Stimulated activated naive CD8-positive, alpha-beta T cell treated with anti-CD3 and anti-CD28 coated beads, Interleukin-15, Interleukin-2, amounts not matched to agents 100 U/mL and 50 U/mL, for 24 hours (primary cell): ENCODE measurements at regions not wholly inside any gene's neighbourhood (a gene's known extent, or its start where the extent isn't known, plus 50 kb on each side); places are given as distances from the start of the nearest gene placed in this dataset.
A peak's percentile ranks its signal among the peaks of the same experiment; 100 is the strongest.

Experiments used
- ATAC-seq: fragments of 150-1000 bp; cut with Tn5 transposase; one replicate; pipeline ENCODE4 v1.10.0; 2021
- DNase-seq: peaks from one replicate; pipeline ENCODE4 v3.0.0; 2021

DNA sequence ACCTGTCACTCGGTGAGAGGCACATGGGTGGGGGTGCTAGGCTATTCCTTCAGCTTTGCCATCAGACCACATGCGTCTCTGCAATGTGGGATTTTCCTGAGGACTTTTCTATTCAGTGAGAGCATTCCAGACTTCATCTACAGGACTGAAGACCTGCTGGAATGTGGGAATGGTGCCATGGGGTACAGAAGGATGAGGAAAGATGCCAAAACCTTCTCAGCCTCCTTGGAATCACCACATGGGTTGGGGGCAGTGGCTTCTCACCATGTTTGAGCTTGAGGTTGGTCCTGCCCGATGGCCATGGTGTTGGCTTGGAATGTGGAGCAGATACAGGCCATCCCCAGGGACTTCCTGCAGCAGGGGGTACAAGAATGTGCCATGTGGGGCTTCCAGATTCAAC, 80.9 kb upstream of the KLF13 start:
- no peak for DNase-seq
- ATAC-seq, result no peak

DNA sequence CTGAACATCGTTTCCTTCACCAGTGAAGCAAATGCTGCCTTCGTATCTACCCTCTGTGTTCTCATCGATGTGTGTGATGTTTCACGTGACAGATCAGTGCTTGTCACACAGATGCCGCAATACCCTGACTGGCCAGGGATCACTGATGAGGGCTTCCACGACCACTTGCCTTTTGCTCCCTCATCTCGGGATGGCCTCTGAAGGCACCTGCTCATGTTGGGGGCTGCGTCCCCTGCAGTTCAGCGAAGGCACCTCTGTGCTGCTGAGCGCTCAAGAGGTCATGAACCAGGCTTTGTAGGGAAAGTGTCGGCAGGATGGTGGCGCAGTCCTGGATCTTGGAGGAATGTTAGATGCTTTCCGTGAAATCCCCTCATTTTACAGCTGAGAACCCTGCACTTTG, 79.2 kb upstream of the KLF13 start:
- ATAC-seq (no peak), DNase-seq (no peak)

GRCh38 chr15:31248263-31248662, 78.4 kb upstream of the KLF13 start:
- DNase-seq, result no peak
- no peak for ATAC-seq

DNA sequence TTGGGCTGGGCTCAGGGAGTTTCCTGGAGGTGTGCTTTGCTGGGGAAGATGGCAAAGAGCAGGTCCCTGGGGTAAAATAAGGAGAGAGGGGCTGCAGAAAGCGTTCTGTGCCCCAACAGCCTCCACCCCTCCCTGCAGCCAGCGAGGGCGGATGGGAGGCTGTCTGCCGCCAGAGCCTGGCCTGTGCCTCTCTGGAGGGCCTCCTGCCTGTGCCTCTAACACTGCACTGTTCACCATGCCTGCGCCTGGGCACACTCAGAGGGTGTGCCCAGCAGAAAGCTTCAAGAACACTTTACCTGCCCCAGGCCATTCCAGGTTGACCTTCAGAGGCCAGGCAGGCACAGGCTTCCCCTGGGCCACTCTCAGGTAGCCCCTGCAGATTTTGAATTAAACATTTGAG, 77.7 kb upstream of the KLF13 start:
- ATAC-seq (peak; percentile 19), DNase-seq (no peak)

- ATAC-seq (no peak), DNase-seq (no peak)
Measured at GRCh38 chr15:31250033-31250432, 76.6 kb upstream of the KLF13 start.

- no peak for ATAC-seq
- DNase-seq, result no peak
Measured at GRCh38 chr15:31251165-31251564, 75.5 kb upstream of the KLF13 start.

GRCh38 chr15:31252171-31252785, 74.4 kb upstream of the KLF13 start:
- ATAC-seq (no peak), DNase-seq (no peak)

DNA sequence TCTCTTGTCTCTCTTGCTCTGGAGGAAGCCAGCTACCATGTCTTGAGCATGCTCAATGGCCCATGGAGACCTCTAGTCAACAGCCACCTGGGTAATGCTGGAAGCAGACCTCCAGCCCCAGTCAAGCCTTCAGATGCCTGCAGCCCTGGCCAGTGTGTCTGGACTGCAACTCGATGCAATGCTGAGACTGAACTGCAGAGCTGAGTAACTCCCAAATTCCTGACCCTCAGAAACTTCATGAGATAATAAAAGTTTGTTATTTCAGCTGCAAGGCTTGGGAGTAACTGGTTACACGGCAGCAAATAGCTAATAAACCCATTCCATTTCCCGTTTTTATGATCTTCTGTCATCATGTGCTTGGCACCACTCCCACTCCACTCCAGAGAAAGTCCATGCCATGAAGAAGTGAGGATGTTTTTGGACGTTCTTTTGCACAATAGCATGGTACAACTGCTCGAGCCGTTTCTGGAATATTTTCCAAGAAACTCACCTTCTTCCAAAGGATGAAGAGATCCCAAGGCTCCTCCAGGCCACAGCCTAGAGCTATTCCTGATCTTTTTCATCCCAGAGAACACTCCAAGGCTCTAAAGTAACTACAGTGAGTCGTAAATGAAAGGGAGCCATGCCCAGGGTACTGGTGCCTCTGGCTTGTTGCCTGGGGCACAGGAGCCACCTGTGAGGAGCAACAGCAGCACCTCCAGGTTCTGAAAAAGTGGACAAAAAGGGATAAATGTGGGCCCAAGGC, 72.0 kb upstream of the KLF13 start:
- ATAC-seq, result no peak

GRCh38 chr15:31255176-31255510, 71.5 kb upstream of the KLF13 start:
- DNase-seq (no peak), ATAC-seq (no peak)

More for the DNA sequence above, 72.0 kb upstream of the KLF13 start:
- DNase-seq, result no peak

GRCh38 chr15:31255732-31256377, 70.8 kb upstream of the KLF13 start:
- ATAC-seq (no peak), DNase-seq (no peak)

DNA sequence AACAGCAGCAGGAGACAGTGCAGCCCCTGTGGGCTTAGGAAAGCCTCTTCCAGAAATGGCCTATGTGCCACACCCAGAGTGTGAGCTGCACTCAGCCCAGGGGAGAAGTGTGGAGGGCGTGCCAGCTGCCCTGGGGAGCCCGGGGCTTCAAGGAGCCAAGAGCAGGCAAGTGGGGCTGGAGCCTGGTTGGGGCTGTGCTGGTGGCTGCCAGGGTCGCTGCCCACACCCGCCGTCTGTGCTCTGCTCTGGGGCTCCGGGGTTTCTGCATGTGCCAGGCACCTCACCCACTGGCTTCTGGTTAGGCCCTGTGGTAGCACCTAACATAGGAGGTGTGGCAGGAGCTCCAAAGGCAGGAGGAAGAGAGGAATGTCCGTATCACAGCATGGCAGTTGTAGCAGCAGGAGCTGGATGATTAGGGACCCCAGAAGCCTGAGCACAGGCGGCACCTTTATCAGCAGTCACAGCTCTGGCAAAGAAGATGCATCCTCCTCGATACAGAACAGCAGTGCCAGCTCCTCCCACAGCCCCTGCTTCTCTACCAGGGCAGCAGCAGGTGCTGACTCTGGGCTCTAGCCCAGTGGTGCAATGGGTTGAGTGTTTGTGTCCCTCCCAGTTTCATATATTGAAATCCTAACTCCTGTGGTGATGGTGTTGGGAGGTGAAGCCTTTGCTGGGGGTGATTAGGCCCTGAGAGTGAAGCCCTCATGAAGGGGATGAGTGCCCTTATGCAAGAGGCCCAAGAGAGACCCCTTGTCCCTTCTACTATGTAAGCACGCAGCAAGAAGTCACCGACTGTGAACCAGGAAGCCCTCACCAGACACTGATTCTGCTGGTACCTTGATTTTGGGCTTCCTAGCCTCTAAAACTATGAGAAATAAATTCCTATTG, 70.0 kb upstream of the KLF13 start:
- no peak for DNase-seq
- peak; percentile 24 for ATAC-seq

DNA sequence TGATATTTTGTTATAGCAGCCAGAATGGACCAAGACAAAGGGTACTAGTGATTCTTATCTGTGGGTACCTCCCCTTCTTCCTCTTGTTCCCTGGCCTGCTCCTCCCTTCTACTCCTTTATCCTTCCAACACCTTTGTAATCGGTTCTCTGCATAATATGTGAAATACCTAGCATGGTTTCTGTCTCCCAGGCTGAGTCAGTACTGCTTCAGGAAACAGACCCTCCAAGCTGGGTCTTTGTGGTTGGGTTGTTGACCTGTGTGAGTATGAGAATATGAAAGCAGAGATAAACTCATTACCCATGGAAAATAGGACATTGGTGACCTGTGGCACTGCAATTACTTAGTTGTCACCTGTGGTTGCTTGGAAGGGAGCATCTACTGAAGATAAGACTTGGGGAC, 69.3 kb upstream of the KLF13 start:
- ATAC-seq (no peak), DNase-seq (no peak)

- ATAC-seq (no peak), DNase-seq (no peak)
Measured at GRCh38 chr15:31258260-31258659, 68.4 kb upstream of the KLF13 start.

GRCh38 chr15:31259562-31260252, 66.9 kb upstream of the KLF13 start:
- no peak for DNase-seq

DNA sequence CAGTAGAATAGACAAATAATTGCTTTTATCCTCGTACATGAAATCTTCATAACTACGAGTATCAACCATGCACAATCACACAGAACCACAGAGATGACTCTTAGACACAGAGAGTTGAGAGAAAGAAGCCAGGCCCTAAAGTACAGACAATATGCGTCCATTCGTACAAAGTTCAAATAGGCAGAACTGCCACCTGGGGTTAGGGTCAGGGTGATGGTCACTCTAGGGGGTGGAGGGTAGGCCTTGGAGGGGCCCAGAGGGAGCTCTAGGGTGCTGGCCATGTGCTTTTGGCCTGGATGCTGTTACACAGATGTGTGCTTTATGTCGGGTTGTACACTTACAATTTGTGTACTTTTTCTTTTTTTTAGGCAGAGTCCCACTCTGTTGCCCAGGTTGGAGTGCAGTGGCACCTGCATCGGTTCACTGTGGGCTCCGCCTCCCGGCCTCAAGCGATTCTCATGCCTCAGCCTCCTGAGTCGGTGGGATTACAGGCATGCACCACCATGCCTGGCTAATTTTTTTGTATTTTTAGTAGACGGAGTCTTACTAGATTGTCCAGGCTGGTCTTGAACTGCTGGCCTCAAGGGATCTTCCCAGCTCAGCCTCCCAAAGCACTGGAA, 65.9 kb upstream of the KLF13 start:
- DNase-seq, result no peak
- no peak for ATAC-seq

More at GRCh38 chr15:31259562-31260252, 66.9 kb upstream of the KLF13 start:
- no peak for ATAC-seq

GRCh38 chr15:31261266-31262142, 65.1 kb upstream of the KLF13 start:
- ATAC-seq, result no peak
- no peak for DNase-seq

GRCh38 chr15:31262143-31262530, 64.5 kb upstream of the KLF13 start:
- DNase-seq (no peak), ATAC-seq (no peak)

DNA sequence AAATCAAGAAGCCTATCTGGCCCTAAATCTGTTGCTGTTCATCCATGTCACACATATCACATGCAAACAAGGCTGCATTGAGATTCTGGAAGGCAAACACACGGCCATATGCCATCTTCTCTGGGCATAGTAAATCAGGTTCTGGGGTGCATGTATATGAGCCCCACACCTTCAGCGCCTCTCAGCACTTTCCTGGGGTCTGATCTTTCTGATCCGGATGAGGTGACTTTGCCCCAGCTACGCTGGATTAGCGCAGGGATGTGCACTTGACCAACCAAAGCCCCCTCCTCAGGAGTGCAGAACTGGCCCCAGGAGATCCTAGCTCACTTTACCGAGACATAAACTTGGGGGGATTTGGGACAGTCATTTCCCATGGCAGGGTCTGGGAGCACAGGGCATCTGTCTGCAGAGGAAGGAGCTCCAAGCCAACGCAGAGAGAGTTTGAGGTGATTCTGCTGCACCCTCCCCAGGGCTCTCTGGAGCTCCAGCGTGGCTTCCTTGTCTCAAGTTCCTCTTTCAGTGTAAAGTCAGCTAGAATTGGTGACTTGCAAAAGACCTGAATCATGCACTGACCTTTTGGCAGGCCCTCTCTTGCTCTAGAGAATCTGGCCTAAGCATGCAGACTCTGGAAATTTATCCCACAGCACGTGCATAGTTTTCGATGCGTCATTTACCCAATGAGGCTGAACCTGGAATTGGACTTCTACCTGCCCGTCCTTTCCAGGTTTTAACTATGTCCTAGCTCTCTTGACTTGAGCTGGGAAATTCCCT, 63.5 kb upstream of the KLF13 start:
- DNase-seq (no peak), ATAC-seq (no peak)

DNA sequence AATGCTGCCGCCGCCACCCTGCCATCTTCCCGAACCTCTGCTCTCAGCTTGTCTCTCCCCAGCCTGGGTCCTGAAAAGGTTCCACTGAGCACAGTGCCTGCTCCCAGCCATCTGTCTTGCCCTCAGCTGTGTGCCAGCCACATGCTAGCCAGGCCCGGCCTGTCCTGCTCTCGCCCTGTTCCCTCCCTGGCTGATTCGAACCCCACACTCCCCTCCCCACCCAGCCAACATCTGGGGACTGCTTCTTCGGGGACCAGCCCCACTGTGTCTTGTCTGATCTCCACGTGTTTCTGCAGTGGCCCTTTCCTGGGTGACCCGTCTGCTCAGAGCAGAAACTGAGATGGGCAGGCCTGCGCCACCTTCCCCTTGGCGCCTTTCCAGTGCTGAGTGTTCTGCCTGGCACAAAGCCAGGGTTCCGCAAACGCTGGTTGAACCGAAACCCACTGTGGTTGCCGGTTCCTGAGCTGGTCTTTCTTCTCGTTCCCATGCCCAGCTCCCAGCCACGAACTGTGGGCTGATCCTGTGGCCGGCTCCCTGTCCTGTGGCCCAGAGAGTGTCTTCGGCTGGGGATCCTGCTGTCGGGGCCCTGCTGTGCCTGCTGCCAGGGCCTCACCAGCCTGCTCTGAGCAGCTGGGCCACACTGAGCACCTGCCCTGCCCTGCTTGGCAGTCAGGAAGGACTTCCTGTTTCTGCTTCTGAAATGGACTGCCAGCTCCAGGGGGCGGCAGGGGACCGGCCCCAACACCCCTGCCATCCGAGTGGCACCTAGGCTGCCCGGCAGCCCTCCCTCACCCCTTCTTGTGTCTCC, 62.7 kb upstream of the KLF13 start:
- peak; percentile 78 for DNase-seq
- ATAC-seq, result peak; percentile 51
